Loucy (cell line): ENCODE measurements at regions not wholly inside any gene's neighbourhood (a gene's known extent, or its start where the extent isn't known, plus 50 kb on each side); places are given as distances from the start of the nearest gene placed in this dataset.

Source experiments
- CTCF ChIP-seq: fragments of 200-600 bp; sonication (generic); conservative IDR thresholded peaks from 2 replicates; pipeline ENCODE4 v1.5.1; 2014; ENCODE audit warnings: mild to moderate bottlenecking, antibody characterized with exemption, low read length
- EZH2phosphoT487 ChIP-seq: fragments of 200-600 bp; IDR thresholded peaks from 2 replicates; pipeline ENCODE4 v1.6.1; 2018; ENCODE audit warnings: antibody characterized with exemption, mild to moderate bottlenecking, moderate library complexity, borderline replicate concordance

- TF ChIP-seq CTCF (no peak), EZH2phosphoT487 (no peak)
Measured at GRCh38 chr3:66754613-66755012, 243.5 kb upstream of the KBTBD8 start.
